ENCODE measurements at regions not wholly inside any gene's neighbourhood (a gene's known extent, or its start where the extent isn't known, plus 50 kb on each side); places are given as distances from the start of the nearest gene placed in this dataset.

GRCh38 chr6:115601064-115601463, 459.6 kb downstream of the FRK start:
- TF ChIP-seq CTCF (IDR thresholded peaks at IDR 0.05) (no peak), POLR2AphosphoS5 (IDR thresholded peaks at IDR 0.05; ENCODE audit: low read depth, low read length) (no peak), SIN3A (IDR thresholded peaks at IDR 0.05; ENCODE audit: borderline replicate concordance, insufficient read depth, low read depth, low read length) (no peak), REST (IDR thresholded peaks at IDR 0.05; ENCODE audit: insufficient read depth in 1 of 2, low read depth in 2 of 2, low read length in 1 of 2) (no peak)
